Neuron (in vitro differentiated cells): ENCODE measurements at regions not wholly inside any gene's neighbourhood (a gene's known extent, or its start where the extent isn't known, plus 50 kb on each side); places are given as distances from the start of the nearest gene placed in this dataset.
"Not testable (repeated sequence)": the region's sequence is repeated elsewhere in the genome, so short reads cannot be mapped to it uniquely, and the experiment has no call there.

Experiments
- H2AFZ ChIP-seq: one replicate; pipeline ENCODE4 v1.6.1; 2013; ENCODE audit warnings: low read depth, mild to moderate bottlenecking, inconsistent platforms, low read length, moderate library complexity
- H3K27me3 ChIP-seq: one replicate; pipeline ENCODE4 v1.6.1; 2013; ENCODE audit warnings: low read length; ENCODE audit not compliant: insufficient read depth
- H3K36me3 ChIP-seq: one replicate; pipeline ENCODE4 v1.6.1; 2013; ENCODE audit warnings: low read length; ENCODE audit not compliant: insufficient read depth
- H3K4me1 ChIP-seq: one replicate; pipeline ENCODE4 v1.6.1; 2013; ENCODE audit warnings: low read length; ENCODE audit not compliant: insufficient read depth
- H3K4me3 ChIP-seq: 2 replicates; pipeline ENCODE4 v1.5.1; 2013; ENCODE audit warnings: mild to moderate bottlenecking, low read length, moderate library complexity
- H3K9me3 ChIP-seq: one replicate; pipeline ENCODE4 v1.6.1; 2013; ENCODE audit warnings: low read length

DNA sequence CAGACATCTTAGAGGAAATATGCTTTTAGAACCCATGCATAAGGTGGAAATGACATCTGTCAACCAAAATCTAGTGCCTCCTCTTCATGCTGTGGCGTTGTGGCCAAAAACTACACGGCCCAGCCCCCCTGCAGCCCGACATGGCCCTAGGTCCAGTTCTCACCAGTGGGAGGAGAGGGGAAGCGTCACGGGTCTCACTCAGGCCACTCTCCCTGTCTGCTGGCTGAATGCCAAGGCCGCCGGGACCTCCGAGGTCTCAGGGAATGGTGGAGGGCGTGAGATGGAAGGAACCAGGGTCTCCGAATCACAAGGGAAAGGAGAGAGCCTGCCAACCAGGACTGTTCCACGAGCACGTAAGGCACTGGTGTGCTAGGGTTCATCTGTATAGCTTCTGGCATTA lies 361.0 kb downstream of the ANAPC1 start:
- Histone ChIP-seq H3K9me3 (no peaks in the 10 kb centered on the region), H3K4me3 (no peak overlapping the region), H2AFZ (no peak overlapping the region), H3K27me3 (no peaks in the 10 kb centered on the region), H3K4me1 (no peaks in the 10 kb centered on the region), H3K36me3 (no peaks in the 10 kb centered on the region)

DNA sequence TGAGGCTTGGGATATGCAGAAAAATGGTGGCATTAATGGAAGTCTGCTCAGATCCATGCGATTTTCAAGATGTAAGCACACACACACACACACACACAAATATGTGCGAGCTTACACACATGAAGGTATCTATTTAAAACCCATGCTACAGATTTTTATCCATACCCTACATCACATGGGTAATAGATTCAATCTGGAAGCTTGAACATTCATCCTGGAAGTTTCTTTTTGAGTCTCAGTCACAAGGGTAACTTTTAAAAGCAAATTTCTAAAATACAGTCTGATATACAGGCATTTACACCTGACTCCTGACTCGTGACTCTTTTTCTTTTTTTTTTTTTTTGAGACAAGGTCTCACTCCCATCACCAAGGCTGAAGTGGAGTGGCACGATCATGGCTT lies 359.0 kb downstream of the ANAPC1 start:
- H3K9me3 ChIP-seq, H3K27me3 ChIP-seq, H3K36me3 ChIP-seq, H3K4me1 ChIP-seq, H2AFZ ChIP-seq, H3K4me3 ChIP-seq: not testable (repeated sequence)

DNA sequence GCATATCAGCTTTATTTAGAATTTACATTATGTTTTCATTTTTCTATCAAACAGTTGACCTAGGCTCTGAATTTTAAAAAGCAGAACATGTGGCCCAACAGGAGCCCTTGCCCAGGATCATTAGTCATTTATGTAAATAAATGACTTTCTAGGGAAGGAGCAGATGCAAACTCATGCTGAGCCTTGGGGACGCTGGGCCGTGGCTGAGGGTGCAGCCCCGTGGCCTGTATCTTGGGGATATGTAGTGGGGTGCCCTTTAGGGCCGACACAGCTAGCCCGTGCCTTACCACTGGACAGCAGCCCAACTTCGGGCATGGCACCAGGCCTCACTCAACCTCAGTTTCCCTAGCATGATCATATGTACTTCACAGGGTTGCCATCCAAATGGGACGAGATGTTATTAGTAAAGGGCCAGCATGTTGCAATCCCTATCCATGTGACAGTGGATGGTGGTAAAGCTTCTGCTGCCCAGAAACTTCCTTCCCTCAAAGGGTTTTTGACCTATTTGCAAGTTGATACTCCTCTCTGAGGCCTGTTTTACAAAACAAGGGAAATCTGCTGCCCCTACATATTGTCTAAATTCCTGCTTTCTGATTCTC lies 357.9 kb downstream of the ANAPC1 start:
- not testable (repeated sequence) for H3K4me1 ChIP-seq, H3K36me3 ChIP-seq, H3K9me3 ChIP-seq, H3K4me3 ChIP-seq, H2AFZ ChIP-seq, H3K27me3 ChIP-seq

DNA sequence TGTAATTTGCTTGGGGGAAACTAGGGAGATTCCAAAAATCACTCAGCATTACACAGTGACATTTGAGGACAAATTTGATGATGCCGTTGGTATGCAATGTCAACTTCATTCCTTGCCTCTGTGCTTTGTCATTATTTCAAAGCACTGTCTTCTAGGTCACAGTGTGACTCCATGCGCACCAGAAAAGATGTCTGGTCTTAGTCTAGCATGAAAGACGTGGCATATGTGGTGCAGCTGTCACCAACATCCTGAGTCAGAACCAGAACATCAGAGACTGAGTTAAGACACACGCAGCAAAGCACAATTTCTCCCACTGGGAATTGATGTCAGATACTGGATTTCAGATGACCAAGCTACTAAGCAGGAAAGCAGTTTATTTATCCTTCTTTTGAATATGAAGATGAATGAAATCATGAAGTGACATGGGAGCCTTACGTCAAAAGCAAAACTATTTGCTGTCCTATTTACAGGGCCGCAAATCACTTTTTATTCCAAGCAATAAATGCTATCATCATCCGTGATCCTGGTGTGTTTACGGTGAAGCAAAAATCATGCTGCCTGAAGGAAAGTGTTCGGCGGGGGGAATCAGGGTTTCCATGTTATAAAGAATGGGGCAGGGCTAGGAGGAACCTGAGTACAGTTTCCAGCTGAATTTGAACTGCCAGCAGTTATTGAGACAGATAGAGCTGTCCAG lies 356.1 kb downstream of the ANAPC1 start:
- H2AFZ ChIP-seq, H3K4me3 ChIP-seq, H3K9me3 ChIP-seq, H3K4me1 ChIP-seq, H3K36me3 ChIP-seq, H3K27me3 ChIP-seq: not testable (repeated sequence)

DNA sequence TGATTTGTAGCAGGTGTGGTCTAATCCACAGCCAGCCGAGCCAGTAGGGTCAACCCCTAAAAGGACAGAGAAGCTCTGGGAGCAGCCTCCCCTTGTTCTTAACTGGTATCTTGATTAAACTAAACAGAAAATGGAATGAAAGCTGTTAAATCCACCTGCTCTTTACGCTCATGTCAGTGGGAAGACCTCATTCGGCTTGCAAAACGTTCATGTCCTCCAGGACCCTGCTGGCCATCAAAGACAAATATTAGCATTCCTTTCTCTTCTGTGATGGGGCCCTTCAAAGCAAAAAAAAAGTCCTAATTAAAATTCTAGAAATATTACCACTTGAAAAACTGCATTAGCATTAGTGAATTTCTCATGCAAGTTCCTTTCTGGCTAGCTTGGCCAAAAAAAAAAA lies 355.0 kb downstream of the ANAPC1 start:
- not testable (repeated sequence) for H3K4me3 ChIP-seq, H3K27me3 ChIP-seq, H2AFZ ChIP-seq, H3K4me1 ChIP-seq, H3K9me3 ChIP-seq, H3K36me3 ChIP-seq

DNA sequence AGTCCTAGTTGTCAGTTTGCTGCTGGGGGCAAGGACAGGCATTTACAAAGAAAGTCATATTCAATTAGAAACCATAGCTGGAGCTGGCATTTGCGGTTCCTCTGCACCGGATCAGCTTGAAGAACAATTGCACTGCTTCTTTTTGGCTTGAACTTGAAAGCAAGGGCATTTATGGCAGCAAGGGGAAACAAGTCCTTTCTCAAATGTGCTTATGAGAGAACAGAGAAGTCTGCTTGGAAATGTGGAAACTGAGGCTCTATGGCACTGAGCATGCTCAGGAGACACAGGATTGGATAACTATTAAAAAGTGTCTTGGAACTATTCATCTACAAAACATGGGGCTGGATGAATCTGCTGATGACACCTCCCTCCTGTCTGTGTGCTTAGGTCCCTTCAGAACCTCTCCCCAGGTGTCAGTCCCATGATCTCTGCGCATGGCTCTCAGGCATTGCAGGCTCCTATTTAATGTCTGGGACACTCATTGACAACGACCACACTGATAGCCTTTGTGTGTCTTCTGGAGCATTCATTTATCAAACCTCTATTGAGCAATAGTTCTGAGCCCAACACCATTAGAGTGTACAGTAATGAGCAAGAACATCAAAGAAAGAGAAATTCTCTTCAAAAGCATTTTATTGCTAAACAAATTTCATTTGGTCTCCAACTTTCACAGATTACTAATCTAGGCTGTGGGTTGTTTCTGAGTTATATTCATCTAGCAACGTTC lies 353.6 kb downstream of the ANAPC1 start:
- H3K9me3 ChIP-seq, H3K27me3 ChIP-seq, H3K36me3 ChIP-seq, H3K4me3 ChIP-seq, H2AFZ ChIP-seq: not testable (repeated sequence)
- peaks cover 13% of the 10 kb centered on the region for H3K4me1 ChIP-seq

DNA sequence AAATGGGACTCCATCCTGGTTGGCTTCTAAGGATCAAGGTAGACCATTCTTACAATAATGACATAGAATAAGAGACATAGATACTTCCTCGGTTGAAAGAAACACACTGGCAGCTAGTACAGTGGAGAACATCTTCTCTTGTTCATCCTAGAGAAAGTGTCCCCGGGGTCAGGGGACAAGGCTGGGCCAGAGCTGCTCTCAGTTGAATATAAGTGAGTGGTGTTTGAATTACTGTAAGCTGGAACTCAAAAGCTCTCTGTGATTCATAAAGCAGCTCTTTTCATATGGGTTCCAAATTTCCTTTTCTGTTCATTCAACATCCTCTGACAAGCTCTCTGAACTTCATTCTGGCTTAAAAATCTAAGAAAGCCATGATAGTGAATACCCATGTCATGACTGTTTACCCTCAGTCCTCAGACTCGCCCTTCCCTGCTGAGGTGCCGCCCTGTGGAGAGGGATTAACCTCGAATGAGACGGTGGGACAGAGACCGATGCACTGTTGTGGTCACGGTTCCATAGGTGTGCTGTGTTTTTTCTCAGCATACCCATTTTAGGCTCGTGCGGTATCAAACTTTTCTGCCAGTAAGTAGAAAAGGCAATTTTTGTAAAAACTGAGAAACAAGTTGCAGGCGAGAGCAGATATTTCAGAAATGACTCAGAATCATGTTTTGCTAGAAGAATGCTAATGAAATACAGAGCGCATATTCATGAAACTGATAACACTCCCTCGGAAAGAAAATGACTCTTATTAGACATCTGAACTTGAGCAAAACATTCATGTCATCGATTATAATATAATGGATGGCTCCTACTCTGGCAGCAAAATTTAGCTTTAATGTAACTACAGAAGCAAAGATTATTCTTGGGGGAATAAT lies 351.1 kb downstream of the ANAPC1 start:
- H2AFZ ChIP-seq, H3K9me3 ChIP-seq, H3K36me3 ChIP-seq, H3K4me3 ChIP-seq, H3K27me3 ChIP-seq: not testable (repeated sequence)
- peaks cover 15% of the 10 kb centered on the region for H3K4me1 ChIP-seq

DNA sequence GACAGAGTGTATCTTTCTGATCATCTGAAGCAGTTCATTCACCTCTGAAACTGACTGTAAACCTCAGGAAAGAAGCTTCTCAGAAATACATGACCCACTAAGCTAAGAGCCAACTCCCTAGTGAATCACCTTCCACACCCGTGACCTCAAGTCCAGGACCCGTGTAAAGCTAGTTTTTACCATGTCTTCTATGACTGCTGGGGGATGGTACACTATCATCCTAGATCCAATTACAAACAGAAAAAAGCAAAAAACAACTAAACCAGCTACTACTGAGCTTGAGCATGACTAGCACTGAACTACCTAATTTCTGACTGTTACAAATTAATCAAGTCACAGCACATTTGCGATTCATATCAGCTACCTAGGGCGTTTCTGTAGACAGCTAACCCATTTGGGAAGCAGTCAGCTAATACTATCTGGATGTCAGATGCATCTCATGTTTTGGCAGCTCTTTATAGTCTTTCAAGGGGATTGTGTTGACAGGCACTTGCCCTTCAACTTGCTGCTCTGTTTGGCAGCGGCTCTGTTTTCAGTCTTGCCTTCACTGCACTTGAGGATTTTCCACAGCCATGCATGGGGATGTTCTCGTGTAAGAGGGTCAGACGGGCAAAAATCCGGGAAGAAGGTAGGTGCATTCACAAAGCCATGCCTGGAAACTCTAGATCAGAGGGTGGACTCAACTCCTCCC lies 350.3 kb downstream of the ANAPC1 start:
- not testable (repeated sequence) for H3K4me3 ChIP-seq

DNA sequence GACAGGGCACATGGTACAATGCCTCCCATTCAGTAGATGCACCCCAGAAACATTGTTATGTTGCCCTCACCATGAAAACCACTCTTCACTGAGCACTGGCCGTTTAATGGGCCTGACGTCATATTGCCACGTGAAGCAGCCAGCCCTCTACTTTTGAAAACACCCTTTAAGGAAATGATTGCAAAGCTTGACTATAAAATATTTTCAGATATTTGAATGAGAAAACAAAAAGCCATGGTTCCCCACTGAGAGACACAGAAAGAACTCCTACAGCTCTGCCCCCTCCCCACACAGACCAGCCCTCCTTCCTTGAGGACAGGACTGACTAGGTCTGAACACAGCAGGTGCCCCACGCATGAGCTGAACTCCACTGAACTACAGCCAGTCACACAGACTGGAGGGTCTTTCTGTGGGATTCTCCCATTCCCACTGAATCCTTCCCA lies 349.1 kb downstream of the ANAPC1 start:
- H3K4me1 ChIP-seq, result peaks cover 13% of the 10 kb centered on the region
- peak overlapping the region; percentile 13 for H2AFZ ChIP-seq
- no peaks in the 10 kb centered on the region for H3K36me3 ChIP-seq
- H3K4me3 ChIP-seq, result no peak overlapping the region
- H3K27me3 ChIP-seq, result no peaks in the 10 kb centered on the region
- H3K9me3 ChIP-seq, result peaks cover 3% of the 10 kb centered on the region

More for the DNA sequence above, 350.3 kb downstream of the ANAPC1 start:
- not testable (repeated sequence) for H2AFZ ChIP-seq, H3K36me3 ChIP-seq, H3K27me3 ChIP-seq, H3K9me3 ChIP-seq
- peaks cover 15% of the 10 kb centered on the region for H3K4me1 ChIP-seq

DNA sequence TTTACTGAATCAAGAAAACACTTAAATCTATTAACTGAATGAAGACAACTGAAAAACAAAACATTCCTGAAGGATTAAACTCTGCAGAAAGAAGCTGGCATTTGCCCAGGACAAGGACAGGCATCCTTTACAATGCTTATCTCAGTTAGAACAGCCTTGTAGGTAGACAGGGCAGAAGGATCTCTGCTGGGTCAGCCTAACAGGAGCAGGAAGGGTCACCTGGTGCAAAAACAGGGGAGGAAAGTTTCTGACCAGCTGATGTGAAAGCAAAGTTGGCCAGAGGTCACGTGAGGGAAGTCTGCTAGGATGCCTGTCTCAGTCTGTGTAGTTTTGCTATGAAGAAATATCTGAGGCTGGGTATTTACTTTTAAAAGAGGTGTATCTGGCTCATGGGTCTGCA lies 348.6 kb downstream of the ANAPC1 start:
- H2AFZ ChIP-seq, result peak overlapping the region; percentile 13
- H3K4me3 ChIP-seq, result no peak overlapping the region
- H3K9me3 ChIP-seq, result peaks cover 3% of the 10 kb centered on the region
- H3K36me3 ChIP-seq, result no peaks in the 10 kb centered on the region
- no peaks in the 10 kb centered on the region for H3K27me3 ChIP-seq
- peaks cover 13% of the 10 kb centered on the region for H3K4me1 ChIP-seq

DNA sequence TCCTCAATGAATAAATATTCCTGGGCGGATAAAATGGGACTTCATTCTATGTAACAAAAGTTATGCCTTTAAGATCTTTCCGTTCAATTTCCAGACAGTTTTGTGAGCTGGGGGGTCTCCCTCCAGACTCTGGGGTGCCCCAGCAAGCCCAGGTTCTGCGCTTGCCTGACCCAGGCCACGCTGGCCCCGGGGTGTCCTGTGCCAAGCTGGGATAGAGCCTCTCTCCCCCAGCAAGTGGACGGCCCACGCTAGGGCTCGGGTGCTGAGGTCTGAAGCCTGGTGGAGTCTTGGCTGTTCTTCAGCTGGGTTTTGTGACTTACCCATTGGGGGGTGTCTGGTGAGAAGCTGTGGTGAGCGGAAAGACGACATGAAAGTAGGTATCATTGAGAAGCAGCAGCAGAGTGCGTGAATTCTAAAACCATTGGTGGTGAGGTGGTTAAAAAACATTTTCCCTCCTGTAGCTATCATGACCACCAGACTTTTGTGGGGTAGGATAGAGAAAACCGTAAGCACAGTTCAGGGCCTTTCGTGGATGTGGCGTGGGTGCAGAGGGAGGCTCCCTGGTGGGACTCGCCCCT lies 346.8 kb downstream of the ANAPC1 start:
- no peaks in the 10 kb centered on the region for H3K27me3 ChIP-seq
- peaks cover 3% of the 10 kb centered on the region for H3K9me3 ChIP-seq
- H3K4me3 ChIP-seq, result no peak overlapping the region
- H3K4me1 ChIP-seq, result peaks cover 13% of the 10 kb centered on the region
- no peak overlapping the region for H2AFZ ChIP-seq
- H3K36me3 ChIP-seq, result no peaks in the 10 kb centered on the region

DNA sequence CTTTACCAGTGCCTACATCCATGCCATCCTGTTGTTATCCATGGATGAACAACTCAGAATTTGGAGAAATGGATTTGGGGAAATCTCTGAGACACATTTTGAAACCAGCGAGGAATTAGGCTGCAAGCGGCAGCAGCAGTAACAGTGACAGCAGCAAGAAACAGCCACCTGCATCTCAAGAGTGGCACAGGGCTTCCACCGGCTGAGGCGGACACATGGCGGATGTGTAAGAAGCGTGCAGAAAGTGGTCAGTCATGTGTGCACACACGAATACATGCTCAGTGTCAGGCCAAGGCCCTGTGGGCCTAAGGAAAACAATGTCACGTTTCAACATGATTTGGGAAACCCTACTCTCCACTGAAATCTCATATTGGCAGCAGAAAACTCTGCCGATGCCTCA lies 344.0 kb downstream of the ANAPC1 start:
- not testable (repeated sequence) for H3K36me3 ChIP-seq

More for the DNA sequence above, 344.0 kb downstream of the ANAPC1 start:
- H3K4me1 ChIP-seq, H3K27me3 ChIP-seq, H3K4me3 ChIP-seq, H2AFZ ChIP-seq, H3K9me3 ChIP-seq: not testable (repeated sequence)
